ENCODE measurements at regions not wholly inside any gene's neighbourhood (a gene's known extent, or its start where the extent isn't known, plus 50 kb on each side); places are given as distances from the start of the nearest gene placed in this dataset.

DNA sequence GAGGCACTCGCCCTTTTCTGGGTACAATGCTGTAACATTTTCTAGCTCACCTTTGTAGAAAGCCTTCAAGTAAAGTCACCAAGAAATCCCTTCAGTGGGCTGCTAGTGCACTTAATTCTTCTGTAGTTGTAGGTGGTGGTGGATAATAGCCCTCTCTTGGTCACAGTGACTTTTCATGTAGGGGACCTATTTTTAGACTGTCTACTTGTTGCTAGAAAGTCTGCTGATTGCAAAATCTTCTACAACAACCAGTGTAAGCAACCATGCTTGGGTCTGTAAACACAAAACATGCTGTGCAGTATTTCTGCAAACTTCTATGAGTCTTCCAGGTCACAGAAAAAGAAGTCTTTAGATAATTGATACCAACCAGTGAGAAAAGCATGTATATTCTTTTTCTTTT is 55.6 kb downstream of the PBDC1 start:
- in situ Hi-C loops (cut with MboI; ENCODE audit: low sequenced_read_pairs, unreplicated experiment) = no loop called here
- TF ChIP-seq CTCF (IDR thresholded peaks at IDR 0.05; ENCODE audit: borderline replicate concordance, control extremely low read depth, extremely low read depth, insufficient read depth, missing control alignments) = no peak
- DNase-seq (ENCODE audit: low spot score) = no peak

GRCh38 chrX:76248901-76249300 is 76.0 kb downstream of the PBDC1 start:
- no peak for TF ChIP-seq CTCF (IDR thresholded peaks at IDR 0.05; ENCODE audit: borderline replicate concordance, control extremely low read depth, extremely low read depth, insufficient read depth, missing control alignments)
- in situ Hi-C loops (cut with MboI; ENCODE audit: low sequenced_read_pairs, unreplicated experiment) = no loop called here
- DNase-seq (ENCODE audit: low spot score) = no peak

GRCh38 chrX:76253432-76253831 is 80.6 kb downstream of the PBDC1 start:
- peak; percentile 32 for DNase-seq (ENCODE audit: low spot score)
- peak; percentile 46 for TF ChIP-seq CTCF (IDR thresholded peaks at IDR 0.05; ENCODE audit: borderline replicate concordance, control extremely low read depth, extremely low read depth, insufficient read depth, missing control alignments)
- in situ Hi-C loops (cut with MboI; ENCODE audit: low sequenced_read_pairs, unreplicated experiment) = no loop called here

GRCh38 chrX:76279007-76279406 is 106.1 kb downstream of the PBDC1 start:
- TF ChIP-seq CTCF (IDR thresholded peaks at IDR 0.05; ENCODE audit: borderline replicate concordance, control extremely low read depth, extremely low read depth, insufficient read depth, missing control alignments) = peak; percentile 42
- in situ Hi-C loops (cut with MboI; ENCODE audit: low sequenced_read_pairs, unreplicated experiment) = no loop called here
- peak; percentile 35 for DNase-seq (ENCODE audit: low spot score)

Data from GM13976 (cell line).